ENCODE measurements at regions not wholly inside any gene's neighbourhood (a gene's known extent, or its start where the extent isn't known, plus 50 kb on each side); places are given as distances from the start of the nearest gene placed in this dataset.
A peak's percentile ranks its signal among the peaks of the same experiment; 100 is the strongest.
"Not testable (repeated sequence)": the region's sequence is repeated elsewhere in the genome, so short reads cannot be mapped to it uniquely, and the experiment has no call there.

DNA sequence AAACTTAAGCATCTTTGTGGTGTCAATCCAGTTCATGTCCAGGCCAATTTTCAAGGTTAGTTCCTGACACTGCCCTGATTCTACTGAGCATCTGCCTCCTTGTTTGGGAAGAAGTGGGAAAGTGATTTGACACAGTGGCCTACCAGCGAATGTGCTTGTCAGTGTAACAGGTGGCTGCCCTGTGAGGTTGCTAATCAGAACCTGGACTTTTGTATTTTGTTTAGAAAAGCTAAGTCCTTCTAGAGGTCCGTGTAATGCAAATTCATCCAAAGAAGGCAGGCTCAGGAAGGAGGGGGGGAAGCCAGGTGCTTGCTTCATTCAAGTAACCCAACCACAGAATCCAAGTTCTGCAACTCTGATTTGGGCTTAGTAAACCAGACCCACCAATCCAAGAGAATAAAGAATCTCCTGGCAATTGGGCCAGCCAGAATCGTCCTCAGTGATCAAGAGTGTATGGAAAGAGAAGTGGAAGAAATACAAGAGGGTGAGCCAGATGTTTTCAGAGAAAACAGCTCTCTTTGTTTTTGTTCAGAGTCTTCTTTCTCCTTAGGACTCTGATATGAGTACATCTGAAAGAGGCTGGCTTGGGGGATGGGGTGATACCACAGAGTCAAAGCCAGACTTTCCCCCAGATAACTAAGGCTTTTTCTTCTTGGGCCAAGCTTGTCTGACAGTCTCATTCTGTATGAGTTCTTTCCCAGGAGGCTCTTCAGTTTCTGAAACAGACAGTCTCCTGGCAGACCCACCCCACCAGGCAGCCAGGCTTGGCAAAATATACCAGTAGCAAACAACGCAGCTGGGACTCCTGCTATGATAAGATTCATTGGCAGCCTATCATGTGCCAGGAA is 508.9 kb upstream of the TBL1XR1 start:
- intact Hi-C loops (cut with DNase I) = no loop called here

GRCh38 chr3:177709470-177709869 is 512.2 kb upstream of the TBL1XR1 start:
- intact Hi-C loops (cut with DNase I); H3K9me3 ChIP-seq; H3K27ac ChIP-seq; H3K4me1 ChIP-seq; H3K36me3 ChIP-seq; ATAC-seq; H3K27me3 ChIP-seq; DNase-seq; H3K4me3 ChIP-seq: not testable (repeated sequence)

More for the DNA sequence above, 508.9 kb upstream of the TBL1XR1 start:
- H3K36me3 ChIP-seq = no peaks in the 10 kb centered on the region
- H3K27ac ChIP-seq = no peak overlapping the region
- TF ChIP-seq, protein P1, sequence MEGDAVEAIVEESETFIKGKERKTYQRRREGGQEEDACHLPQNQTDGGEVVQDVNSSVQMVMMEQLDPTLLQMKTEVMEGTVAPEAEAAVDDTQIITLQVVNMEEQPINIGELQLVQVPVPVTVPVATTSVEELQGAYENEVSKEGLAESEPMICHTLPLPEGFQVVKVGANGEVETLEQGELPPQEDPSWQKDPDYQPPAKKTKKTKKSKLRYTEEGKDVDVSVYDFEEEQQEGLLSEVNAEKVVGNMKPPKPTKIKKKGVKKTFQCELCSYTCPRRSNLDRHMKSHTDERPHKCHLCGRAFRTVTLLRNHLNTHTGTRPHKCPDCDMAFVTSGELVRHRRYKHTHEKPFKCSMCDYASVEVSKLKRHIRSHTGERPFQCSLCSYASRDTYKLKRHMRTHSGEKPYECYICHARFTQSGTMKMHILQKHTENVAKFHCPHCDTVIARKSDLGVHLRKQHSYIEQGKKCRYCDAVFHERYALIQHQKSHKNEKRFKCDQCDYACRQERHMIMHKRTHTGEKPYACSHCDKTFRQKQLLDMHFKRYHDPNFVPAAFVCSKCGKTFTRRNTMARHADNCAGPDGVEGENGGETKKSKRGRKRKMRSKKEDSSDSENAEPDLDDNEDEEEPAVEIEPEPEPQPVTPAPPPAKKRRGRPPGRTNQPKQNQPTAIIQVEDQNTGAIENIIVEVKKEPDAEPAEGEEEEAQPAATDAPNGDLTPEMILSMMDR (IDR thresholded peaks at IDR 0.05) = no peak
- H3K27me3 ChIP-seq = no peaks in the 10 kb centered on the region
- no peaks in the 10 kb centered on the region for H3K9me3 ChIP-seq
- no peaks in the 10 kb centered on the region for H3K4me1 ChIP-seq
- no peak overlapping the region for H3K4me3 ChIP-seq
- peak; percentile 56 for ATAC-seq
- DNase-seq = peak in 1 of 4 donors; percentile 62

DNA sequence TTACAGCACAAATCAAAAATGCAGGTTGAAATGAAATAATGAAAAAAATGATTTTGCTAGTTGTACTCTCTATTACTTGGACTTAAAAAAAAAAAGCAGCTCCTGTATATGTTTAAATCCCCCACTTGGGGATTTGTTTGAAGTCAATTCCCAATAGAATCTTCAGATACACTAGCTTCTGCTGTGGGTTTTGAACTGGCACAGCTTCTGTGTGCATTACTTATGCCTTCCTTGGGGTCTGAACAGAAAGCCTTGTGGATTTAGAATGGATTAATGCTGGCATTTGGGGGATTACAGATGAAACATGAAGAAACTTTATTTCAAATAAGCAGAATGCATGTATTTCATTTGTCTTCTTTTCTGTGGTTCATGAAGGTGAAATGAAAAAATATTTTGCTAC is 513.2 kb upstream of the TBL1XR1 start:
- no peaks in the 10 kb centered on the region for H3K27me3 ChIP-seq
- no peaks in the 10 kb centered on the region for H3K9me3 ChIP-seq
- H3K4me1 ChIP-seq = peaks cover 0 to 10% of the 10 kb centered on the region in 2 donors
- H3K4me3 ChIP-seq = no peak overlapping the region
- H3K36me3 ChIP-seq = no peaks in the 10 kb centered on the region
- ATAC-seq (no peak), DNase-seq (no peak)
- no peak overlapping the region for H3K27ac ChIP-seq
- intact Hi-C loops (cut with DNase I) = no loop called here
- TF ChIP-seq, protein P1 (IDR thresholded peaks at IDR 0.05) = no peak

GRCh38 chr3:177711637-177712036 is 514.4 kb upstream of the TBL1XR1 start:
- TF ChIP-seq, protein P1 (IDR thresholded peaks at IDR 0.05) = no peak
- Histone ChIP-seq H3K27me3 (no peaks in the 10 kb centered on the region), H3K27ac (no peak overlapping the region), H3K4me1 (peaks cover 0 to 10% of the 10 kb centered on the region in 2 donors), H3K36me3 (no peaks in the 10 kb centered on the region), H3K9me3 (no peaks in the 10 kb centered on the region), H3K4me3 (no peak overlapping the region)
- intact Hi-C loops (cut with DNase I) = no loop called here
- DNase-seq (no peak), ATAC-seq (no peak)

- H3K4me3 ChIP-seq = no peak overlapping the region
- no peaks in the 10 kb centered on the region for H3K27me3 ChIP-seq
- peaks cover 0 to 10% of the 10 kb centered on the region in 2 donors for H3K4me1 ChIP-seq
- no peaks in the 10 kb centered on the region for H3K36me3 ChIP-seq
- TF ChIP-seq, protein P1 (IDR thresholded peaks at IDR 0.05) = no peak
- ATAC-seq (no peak), DNase-seq (no peak)
- intact Hi-C loops (cut with DNase I) = no loop called here
- H3K27ac ChIP-seq = no peak overlapping the region
- H3K9me3 ChIP-seq = no peaks in the 10 kb centered on the region
These were observed 516.9 kb upstream of the TBL1XR1 start for GRCh38 chr3:177713928-177714900.
